Thyroid gland (tissue), 4 donors: ENCODE measurements at regions not wholly inside any gene's neighbourhood (a gene's known extent, or its start where the extent isn't known, plus 50 kb on each side); places are given as distances from the start of the nearest gene placed in this dataset.

ENCODE experiments used
- DNase-seq, 2 donors: peaks; one replicate each; pipeline ENCODE4 v3.0.0-alpha.2; 2019
- H3K27ac ChIP-seq, 3 donors: fragments of 200-600 bp; sonication (generic); 1 replicate in 2 of 3; 2 replicates in 1 of 3; pipeline ENCODE4 v1.5.1; 2016 to 2019; ENCODE audit warnings: mild to moderate bottlenecking in 1 of 3, moderate library complexity in 1 of 3
- H3K27me3 ChIP-seq: fragments of 200-600 bp; sonication (generic); one replicate; pipeline ENCODE4 v1.5.1; 2019
- H3K36me3 ChIP-seq, 2 donors: fragments of 200-600 bp; sonication (generic); one replicate each; pipeline ENCODE4 v1.5.1; 2016 to 2019
- H3K4me1 ChIP-seq, 2 donors: fragments of 200-600 bp; sonication (generic); one replicate each; pipeline ENCODE4 v1.5.1; 2017 to 2019
- H3K4me3 ChIP-seq, 3 donors: fragments of 200-600 bp; sonication (generic); replicated peaks in 1 of 3; 1 replicate in 2 of 3; 2 replicates in 1 of 3; pipeline ENCODE4 v1.5.1; 2016; ENCODE audit warnings: mild to moderate bottlenecking in 1 of 3
- H3K9me3 ChIP-seq: fragments of 200-600 bp; sonication (generic); one replicate; pipeline ENCODE4 v1.5.1; 2017
- CTCF ChIP-seq, 6 experiments: fragments of 200-600 bp in 3 of 6; fragments of 450-650 bp in 3 of 6; sonication (generic) in 3 of 6; IDR thresholded peaks; one replicate each; pipeline ENCODE4 v1.5.1; 2016 to 2019; ENCODE audit warnings: antibody characterized with exemption in 6 of 6, mild to moderate bottlenecking in 2 of 6, inconsistent platforms in 1 of 6, moderate library complexity in 1 of 6
- POLR2A ChIP-seq, 2 donors: fragments of 450-650 bp; IDR thresholded peaks; one replicate each; pipeline ENCODE4 v1.6.1; 2017; ENCODE audit warnings: antibody characterized with exemption in 2 of 2, mild to moderate bottlenecking in 2 of 2, moderate library complexity in 1 of 2
- WGBS, 2 donors: methylation state at CpG; one replicate each; pipeline ENCODE4 v1.1.5; 2017; 5-methylcytosine and 5-hydroxymethylcytosine counted together
- intact Hi-C: fragments of 100-400 bp; cut with DNase I; formaldehyde crosslinking; loops from one replicate; pipeline ENCODE4 v1.15.1; 2023

- H3K36me3 ChIP-seq, result no peaks in the 10 kb centered on the region
- no peak overlapping the region for H3K4me3 ChIP-seq
- TF ChIP-seq POLR2A (IDR thresholded peaks at IDR 0.05) (no peak), CTCF (IDR thresholded peaks at IDR 0.05) (no peak)
- H3K27ac ChIP-seq, result no peak overlapping the region
- H3K4me1 ChIP-seq, result no peaks in the 10 kb centered on the region
- WGBS, 2 donors, result 90 to 100% methylated on average over 1 of the region's 1 CpG
- intact Hi-C loops, result no loop called here
- H3K9me3 ChIP-seq, result no peaks in the 10 kb centered on the region
- no peak for DNase-seq
- H3K27me3 ChIP-seq, result no peaks in the 10 kb centered on the region
Measured at GRCh38 chr5:175257847-175258194, 186.2 kb downstream of the DRD1 start.

GRCh38 chr5:175257128-175257846 is 186.7 kb downstream of the DRD1 start:
- no peaks in the 10 kb centered on the region for H3K36me3 ChIP-seq
- H3K27ac ChIP-seq, result no peak overlapping the region
- WGBS, 2 donors, result 86 to 87% methylated on average over 4 of the region's 4 CpGs
- H3K27me3 ChIP-seq, result no peaks in the 10 kb centered on the region
- TF ChIP-seq CTCF (IDR thresholded peaks at IDR 0.05), result no peak
- no peak for TF ChIP-seq POLR2A (IDR thresholded peaks at IDR 0.05)
- no peaks in the 10 kb centered on the region for H3K9me3 ChIP-seq
- H3K4me3 ChIP-seq, result no peak overlapping the region
- intact Hi-C loops, result no loop called here
- no peak for DNase-seq
- no peaks in the 10 kb centered on the region for H3K4me1 ChIP-seq

- DNase-seq, result no peak
- Histone ChIP-seq H3K4me1 (no peaks in the 10 kb centered on the region), H3K36me3 (no peaks in the 10 kb centered on the region), H3K27ac (no peak overlapping the region), H3K9me3 (no peaks in the 10 kb centered on the region), H3K27me3 (no peaks in the 10 kb centered on the region), H3K4me3 (no peak overlapping the region)
- 48 to 74% methylated on average over 1 of the region's 1 CpG for WGBS, 2 donors
- TF ChIP-seq CTCF (IDR thresholded peaks at IDR 0.05), result no peak
- no peak for TF ChIP-seq POLR2A (IDR thresholded peaks at IDR 0.05)
- intact Hi-C loops, result no loop called here
Measured at GRCh38 chr5:175254155-175254554, 189.8 kb downstream of the DRD1 start.

- no peaks in the 10 kb centered on the region for H3K27me3 ChIP-seq
- DNase-seq, result no peak
- no peaks in the 10 kb centered on the region for H3K36me3 ChIP-seq
- no peaks in the 10 kb centered on the region for H3K4me1 ChIP-seq
- no peaks in the 10 kb centered on the region for H3K9me3 ChIP-seq
- H3K4me3 ChIP-seq, result no peak overlapping the region
- 62 to 67% methylated on average over 8 of the region's 8 CpGs for WGBS, 2 donors
- H3K27ac ChIP-seq, result no peak overlapping the region
- TF ChIP-seq CTCF (IDR thresholded peaks at IDR 0.05), result no peak
- no peak for TF ChIP-seq POLR2A (IDR thresholded peaks at IDR 0.05)
- intact Hi-C loops, result no loop called here
Measured at GRCh38 chr5:175253597-175253996, 190.4 kb downstream of the DRD1 start.

- 94 to 95% methylated on average over 4 of the region's 4 CpGs for WGBS, 2 donors
- H3K4me1 ChIP-seq, result no peaks in the 10 kb centered on the region
- H3K9me3 ChIP-seq, result no peaks in the 10 kb centered on the region
- no peak for DNase-seq
- no peaks in the 10 kb centered on the region for H3K27me3 ChIP-seq
- no peak overlapping the region for H3K4me3 ChIP-seq
- no peak overlapping the region for H3K27ac ChIP-seq
- TF ChIP-seq POLR2A (IDR thresholded peaks at IDR 0.05), result no peak
- TF ChIP-seq CTCF (IDR thresholded peaks at IDR 0.05), result no peak
- intact Hi-C loops, result no loop called here
- no peaks in the 10 kb centered on the region for H3K36me3 ChIP-seq
Measured at GRCh38 chr5:175252234-175252805, 191.7 kb downstream of the DRD1 start.
